ENCODE measurements at regions not wholly inside any gene's neighbourhood (a gene's known extent, or its start where the extent isn't known, plus 50 kb on each side); places are given as distances from the start of the nearest gene placed in this dataset.

- no peak for DNase-seq (ENCODE audit: low spot score)
- TF ChIP-seq, protein P1, sequence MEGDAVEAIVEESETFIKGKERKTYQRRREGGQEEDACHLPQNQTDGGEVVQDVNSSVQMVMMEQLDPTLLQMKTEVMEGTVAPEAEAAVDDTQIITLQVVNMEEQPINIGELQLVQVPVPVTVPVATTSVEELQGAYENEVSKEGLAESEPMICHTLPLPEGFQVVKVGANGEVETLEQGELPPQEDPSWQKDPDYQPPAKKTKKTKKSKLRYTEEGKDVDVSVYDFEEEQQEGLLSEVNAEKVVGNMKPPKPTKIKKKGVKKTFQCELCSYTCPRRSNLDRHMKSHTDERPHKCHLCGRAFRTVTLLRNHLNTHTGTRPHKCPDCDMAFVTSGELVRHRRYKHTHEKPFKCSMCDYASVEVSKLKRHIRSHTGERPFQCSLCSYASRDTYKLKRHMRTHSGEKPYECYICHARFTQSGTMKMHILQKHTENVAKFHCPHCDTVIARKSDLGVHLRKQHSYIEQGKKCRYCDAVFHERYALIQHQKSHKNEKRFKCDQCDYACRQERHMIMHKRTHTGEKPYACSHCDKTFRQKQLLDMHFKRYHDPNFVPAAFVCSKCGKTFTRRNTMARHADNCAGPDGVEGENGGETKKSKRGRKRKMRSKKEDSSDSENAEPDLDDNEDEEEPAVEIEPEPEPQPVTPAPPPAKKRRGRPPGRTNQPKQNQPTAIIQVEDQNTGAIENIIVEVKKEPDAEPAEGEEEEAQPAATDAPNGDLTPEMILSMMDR (conservative IDR thresholded peaks at IDR 0.05; ENCODE audit: low read depth) = no peak
- ChIA-PET POLR2A (ENCODE audit: low non-redundant PET) (no interaction called here), CTCF (no interaction called here)
- no peak overlapping the region for H3K27ac ChIP-seq
These were observed 58.3 kb downstream of the PDHA2 start for GRCh38 chr4:95898226-95898625.

DNA sequence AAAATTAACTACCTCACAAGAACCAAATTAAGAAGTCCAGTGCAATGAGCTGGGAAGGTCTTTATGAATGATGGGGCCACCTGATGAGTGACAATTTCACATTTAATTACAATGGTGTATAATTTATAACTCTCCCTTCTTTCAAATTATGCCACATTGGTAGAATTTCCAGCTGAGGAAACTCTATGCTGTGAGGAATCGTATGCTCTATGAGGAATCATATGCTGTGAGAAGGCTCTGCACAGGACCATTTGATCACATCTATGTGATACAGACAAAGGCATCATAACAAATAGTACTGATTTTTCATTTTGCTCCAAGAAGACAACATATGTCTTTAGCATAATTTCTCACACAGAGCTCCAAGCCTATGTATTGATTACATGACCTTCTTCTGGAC is 69.3 kb downstream of the PDHA2 start:
- ChIA-PET POLR2A (ENCODE audit: low non-redundant PET) (no interaction called here), CTCF (interaction anchor here (0.6 kb wide), 1 partner anchor 187 kb away, joined by 3 read pairs; no protein-coding TSS in a partner anchor)
- no peak overlapping the region for H3K27ac ChIP-seq
- TF ChIP-seq, protein P1 (conservative IDR thresholded peaks at IDR 0.05; ENCODE audit: low read depth) = no peak
- no peak for DNase-seq (ENCODE audit: low spot score)

GRCh38 chr4:95910749-95911148 is 70.9 kb downstream of the PDHA2 start:
- no peak overlapping the region for H3K27ac ChIP-seq
- TF ChIP-seq, protein P1 (conservative IDR thresholded peaks at IDR 0.05; ENCODE audit: low read depth) = no peak
- no peak for DNase-seq (ENCODE audit: low spot score)
- CTCF ChIA-PET = no interaction called here
- POLR2A ChIA-PET (ENCODE audit: low non-redundant PET) = no interaction called here

- no peak overlapping the region for H3K27ac ChIP-seq
- ChIA-PET POLR2A (ENCODE audit: low non-redundant PET) (no interaction called here), CTCF (no interaction called here)
- no peak for DNase-seq (ENCODE audit: low spot score)
- TF ChIP-seq, protein P1 (conservative IDR thresholded peaks at IDR 0.05; ENCODE audit: low read depth) = no peak
These were observed 81.6 kb downstream of the PDHA2 start for GRCh38 chr4:95921470-95921869.

- CTCF ChIA-PET = no interaction called here
- no peak overlapping the region for H3K27ac ChIP-seq
- no peak for DNase-seq (ENCODE audit: low spot score)
- TF ChIP-seq, protein P1 (conservative IDR thresholded peaks at IDR 0.05; ENCODE audit: low read depth) = no peak
- POLR2A ChIA-PET (ENCODE audit: low non-redundant PET) = no interaction called here
These were observed 89.7 kb downstream of the PDHA2 start for GRCh38 chr4:95929448-95930064.

DNA sequence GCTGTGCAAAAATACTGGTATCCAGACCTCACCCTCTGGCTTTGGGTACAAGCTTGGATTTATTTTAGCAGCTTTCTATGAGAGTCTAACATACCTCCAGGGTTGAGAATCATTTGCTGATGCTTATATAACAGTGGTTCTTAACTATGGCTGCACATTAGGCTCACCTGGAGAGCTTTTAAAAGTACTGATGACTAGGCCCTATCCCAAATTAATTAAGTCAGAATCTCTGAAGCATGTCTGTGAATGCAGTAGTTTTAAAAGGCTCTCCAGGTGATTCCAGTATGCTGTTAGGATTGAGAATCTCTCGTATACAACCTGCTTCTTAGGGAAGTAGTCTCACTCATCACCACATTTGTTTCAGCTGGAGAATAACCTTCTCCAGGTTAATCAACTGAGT is 99.2 kb downstream of the PDHA2 start:
- H3K27ac ChIP-seq = no peak overlapping the region
- TF ChIP-seq, protein P1 (conservative IDR thresholded peaks at IDR 0.05; ENCODE audit: low read depth) = no peak
- CTCF ChIA-PET = no interaction called here
- DNase-seq (ENCODE audit: low spot score) = no peak
- POLR2A ChIA-PET (ENCODE audit: low non-redundant PET) = no interaction called here
